Activated naive CD8-positive, alpha-beta T cell treated with anti-CD3 and anti-CD28 coated beads, Interleukin-2, amount 50 U/mL, for 24 hours (primary cell): ENCODE measurements at regions not wholly inside any gene's neighbourhood (a gene's known extent, or its start where the extent isn't known, plus 50 kb on each side); places are given as distances from the start of the nearest gene placed in this dataset.

Experiments
- ATAC-seq: fragments of 150-1000 bp; cut with Tn5 transposase; one replicate; pipeline ENCODE4 v1.10.0; 2021
- DNase-seq: peaks from one replicate; pipeline ENCODE4 v3.0.0; 2021
- H3K27ac Mint-ChIP-seq: one replicate; pipeline ENCODE4 v1.8.0; 2021; ENCODE audit warnings: mild to moderate bottlenecking, mixed read lengths
- H3K27me3 Mint-ChIP-seq: one replicate; pipeline ENCODE4 v1.8.0; 2021; ENCODE audit warnings: mixed read lengths
- H3K36me3 Mint-ChIP-seq: one replicate; pipeline ENCODE4 v1.8.0; 2021; ENCODE audit warnings: low read depth, mixed read lengths
- H3K4me1 Mint-ChIP-seq: one replicate; pipeline ENCODE4 v1.8.0; 2021; ENCODE audit warnings: mixed read lengths
- H3K4me3 Mint-ChIP-seq: one replicate; pipeline ENCODE4 v1.8.0; 2021; ENCODE audit warnings: mild to moderate bottlenecking, moderate library complexity, mixed read lengths
- H3K9me3 Mint-ChIP-seq: one replicate; pipeline ENCODE4 v1.8.0; 2021; ENCODE audit warnings: mixed read lengths

- Mint-ChIP-seq H3K27ac (no peak overlapping the region), H3K4me1 (no peaks in the 10 kb centered on the region), H3K36me3 (no peaks in the 10 kb centered on the region), H3K4me3 (no peak overlapping the region), H3K27me3 (no peaks in the 10 kb centered on the region), H3K9me3 (peaks cover 6% of the 10 kb centered on the region)
- DNase-seq: no peak
- no peak for ATAC-seq
Measured at GRCh38 chr11:80855426-80855825, 1414.6 kb upstream of the TENM4 start.

- DNase-seq (no peak), ATAC-seq (no peak)
- peaks cover 11% of the 10 kb centered on the region for H3K9me3 Mint-ChIP-seq
- no peak overlapping the region for H3K27ac Mint-ChIP-seq
- no peak overlapping the region for H3K4me3 Mint-ChIP-seq
- H3K4me1 Mint-ChIP-seq: peaks cover 2% of the 10 kb centered on the region
- no peaks in the 10 kb centered on the region for H3K27me3 Mint-ChIP-seq
- H3K36me3 Mint-ChIP-seq: no peaks in the 10 kb centered on the region
Measured at GRCh38 chr11:80849253-80849652, 1408.4 kb upstream of the TENM4 start.

- no peak overlapping the region for H3K27ac Mint-ChIP-seq
- DNase-seq (no peak), ATAC-seq (no peak)
- no peaks in the 10 kb centered on the region for H3K36me3 Mint-ChIP-seq
- H3K4me1 Mint-ChIP-seq: peaks cover 2% of the 10 kb centered on the region
- H3K9me3 Mint-ChIP-seq: peaks cover 11% of the 10 kb centered on the region
- H3K27me3 Mint-ChIP-seq: no peaks in the 10 kb centered on the region
- no peak overlapping the region for H3K4me3 Mint-ChIP-seq
Measured at GRCh38 chr11:80846979-80847378, 1406.1 kb upstream of the TENM4 start.

DNA sequence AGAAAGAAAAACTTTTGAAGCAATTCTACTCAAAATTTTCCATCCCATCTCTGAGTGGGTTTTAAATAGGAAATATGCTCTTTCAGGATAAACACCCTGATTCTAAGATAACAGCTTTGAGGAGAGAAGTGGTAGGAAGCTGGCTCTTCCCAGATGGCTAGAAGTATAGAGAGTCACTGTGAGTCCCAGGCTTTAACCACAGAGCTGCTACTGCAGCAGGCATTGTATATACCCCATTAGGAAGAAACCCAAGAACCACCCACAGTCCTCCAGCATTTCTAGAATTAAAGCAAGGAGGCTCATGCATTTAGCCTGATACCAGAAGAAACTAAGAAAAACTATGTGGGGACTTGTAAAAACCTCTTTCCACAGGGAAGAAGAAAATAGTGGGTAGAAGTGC is 1405.6 kb upstream of the TENM4 start:
- DNase-seq (no peak), ATAC-seq (no peak)
- no peaks in the 10 kb centered on the region for H3K36me3 Mint-ChIP-seq
- no peak overlapping the region for H3K27ac Mint-ChIP-seq
- H3K4me1 Mint-ChIP-seq: peaks cover 2% of the 10 kb centered on the region
- peaks cover 13% of the 10 kb centered on the region for H3K9me3 Mint-ChIP-seq
- no peak overlapping the region for H3K4me3 Mint-ChIP-seq
- H3K27me3 Mint-ChIP-seq: no peaks in the 10 kb centered on the region

DNA sequence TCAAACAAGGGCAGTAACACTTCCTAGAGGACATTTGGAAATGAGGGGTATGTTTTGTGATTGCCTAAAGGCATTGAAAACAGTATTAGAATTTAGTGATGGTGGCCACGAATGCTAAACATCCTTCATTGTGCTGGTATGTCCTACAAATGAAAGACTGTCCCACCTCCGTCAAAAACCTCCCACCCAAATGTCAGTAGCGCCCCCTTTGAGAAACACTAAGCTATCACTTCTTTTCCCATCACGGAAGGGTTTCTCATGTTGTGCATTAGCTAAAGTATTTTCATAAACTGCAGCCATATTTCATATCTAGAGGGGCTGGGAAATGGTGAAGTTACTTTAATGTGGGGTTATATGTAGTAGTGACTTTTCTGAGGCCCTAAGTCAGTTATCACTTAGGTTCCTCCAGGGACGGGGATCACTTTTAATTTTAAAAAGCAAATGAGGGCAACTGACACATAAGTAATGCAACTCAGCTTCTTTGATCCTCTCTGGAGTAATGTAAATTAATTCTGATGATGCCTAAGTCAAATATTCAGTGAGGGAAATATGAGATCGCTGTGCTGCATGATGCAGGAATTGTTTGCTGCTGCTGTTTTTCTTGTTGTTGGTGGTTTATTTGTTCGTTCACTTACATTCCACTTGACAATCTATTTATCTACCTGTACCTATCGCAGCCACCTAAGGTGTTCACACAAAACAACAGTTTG is 1403.4 kb upstream of the TENM4 start:
- Mint-ChIP-seq H3K4me3 (no peak overlapping the region), H3K27ac (no peak overlapping the region), H3K4me1 (peaks cover 2% of the 10 kb centered on the region), H3K36me3 (no peaks in the 10 kb centered on the region), H3K27me3 (no peaks in the 10 kb centered on the region), H3K9me3 (peaks cover 9% of the 10 kb centered on the region)
- ATAC-seq (no peak), DNase-seq (no peak)

GRCh38 chr11:80843266-80843974 is 1402.6 kb upstream of the TENM4 start:
- ATAC-seq (no peak), DNase-seq (no peak)
- H3K27me3 Mint-ChIP-seq: no peaks in the 10 kb centered on the region
- H3K36me3 Mint-ChIP-seq: no peaks in the 10 kb centered on the region
- H3K4me3 Mint-ChIP-seq: no peak overlapping the region
- peaks cover 9% of the 10 kb centered on the region for H3K9me3 Mint-ChIP-seq
- H3K4me1 Mint-ChIP-seq: peaks cover 2% of the 10 kb centered on the region
- no peak overlapping the region for H3K27ac Mint-ChIP-seq

DNA sequence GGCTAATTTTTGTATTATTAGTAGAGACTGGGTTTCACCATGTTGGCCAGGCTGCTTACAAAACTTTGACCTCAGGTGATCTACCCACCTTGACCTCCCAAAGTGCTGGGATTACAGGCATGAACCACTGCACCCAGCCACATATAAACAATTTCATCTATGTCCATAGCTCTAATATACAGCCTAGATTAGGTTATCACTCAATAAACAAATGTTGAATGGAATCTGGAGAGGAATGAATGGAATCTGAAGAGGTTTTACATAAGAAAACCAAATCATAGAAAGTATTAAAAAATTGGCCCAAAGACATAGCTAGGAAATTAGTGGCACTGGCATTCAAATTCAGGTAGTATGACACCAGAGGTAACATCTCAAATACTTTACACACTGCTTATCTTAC is 1401.4 kb upstream of the TENM4 start:
- no peak for ATAC-seq
- Mint-ChIP-seq H3K4me1 (peaks cover 2% of the 10 kb centered on the region), H3K27ac (no peak overlapping the region), H3K27me3 (no peaks in the 10 kb centered on the region), H3K4me3 (no peak overlapping the region), H3K36me3 (no peaks in the 10 kb centered on the region), H3K9me3 (peaks cover 8% of the 10 kb centered on the region)
- DNase-seq: no peak

GRCh38 chr11:80841675-80842074 is 1400.8 kb upstream of the TENM4 start:
- peaks cover 3% of the 10 kb centered on the region for H3K9me3 Mint-ChIP-seq
- H3K4me3 Mint-ChIP-seq: no peak overlapping the region
- ATAC-seq: no peak
- no peak for DNase-seq
- H3K27ac Mint-ChIP-seq: no peak overlapping the region
- no peaks in the 10 kb centered on the region for H3K4me1 Mint-ChIP-seq
- H3K36me3 Mint-ChIP-seq: no peaks in the 10 kb centered on the region
- no peaks in the 10 kb centered on the region for H3K27me3 Mint-ChIP-seq

DNA sequence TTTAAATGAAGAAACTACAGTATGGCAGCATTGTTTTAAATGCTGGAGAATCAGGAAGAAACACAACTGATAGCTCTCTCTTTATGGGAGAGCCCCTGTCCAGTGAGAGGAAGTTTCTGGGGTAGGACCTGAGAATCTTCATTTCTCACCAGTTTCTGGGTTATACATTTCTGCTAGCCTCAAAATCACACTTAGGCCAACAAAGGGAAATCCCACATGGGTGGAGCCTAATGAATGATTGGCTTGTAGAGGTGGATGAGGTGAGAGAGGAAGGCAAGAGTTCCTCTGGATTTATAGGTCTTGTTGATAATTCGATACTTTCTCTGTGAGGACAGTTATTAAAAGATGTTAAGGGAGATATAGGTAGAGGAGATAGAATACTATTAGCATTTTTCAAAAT is 1397.3 kb upstream of the TENM4 start:
- Mint-ChIP-seq H3K27me3 (no peaks in the 10 kb centered on the region), H3K4me3 (no peak overlapping the region), H3K27ac (no peak overlapping the region), H3K9me3 (peaks cover 3% of the 10 kb centered on the region), H3K36me3 (no peaks in the 10 kb centered on the region), H3K4me1 (no peaks in the 10 kb centered on the region)
- ATAC-seq: no peak
- DNase-seq: no peak

DNA sequence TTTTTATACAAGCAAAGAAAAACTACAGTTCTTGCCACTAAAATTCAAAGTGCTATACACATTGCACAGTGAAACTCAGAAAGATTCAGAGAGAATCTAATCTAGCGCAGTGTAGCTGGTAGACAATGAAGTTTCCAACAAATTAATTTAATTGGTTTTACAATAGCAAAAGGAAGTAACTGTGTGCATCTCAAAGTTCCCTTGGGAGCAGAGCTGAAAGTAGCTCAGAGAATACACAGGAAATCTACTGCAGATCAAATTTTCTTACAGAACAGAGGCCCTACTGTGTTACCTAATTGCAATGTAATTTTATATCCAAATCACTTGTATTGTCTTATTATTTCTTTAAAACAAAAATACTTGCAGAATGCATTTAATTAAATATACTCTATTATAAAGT is 1396.2 kb upstream of the TENM4 start:
- Mint-ChIP-seq H3K9me3 (peaks cover 3% of the 10 kb centered on the region), H3K27ac (no peak overlapping the region), H3K4me3 (no peak overlapping the region), H3K4me1 (no peaks in the 10 kb centered on the region), H3K27me3 (no peaks in the 10 kb centered on the region), H3K36me3 (no peaks in the 10 kb centered on the region)
- ATAC-seq (no peak), DNase-seq (no peak)

DNA sequence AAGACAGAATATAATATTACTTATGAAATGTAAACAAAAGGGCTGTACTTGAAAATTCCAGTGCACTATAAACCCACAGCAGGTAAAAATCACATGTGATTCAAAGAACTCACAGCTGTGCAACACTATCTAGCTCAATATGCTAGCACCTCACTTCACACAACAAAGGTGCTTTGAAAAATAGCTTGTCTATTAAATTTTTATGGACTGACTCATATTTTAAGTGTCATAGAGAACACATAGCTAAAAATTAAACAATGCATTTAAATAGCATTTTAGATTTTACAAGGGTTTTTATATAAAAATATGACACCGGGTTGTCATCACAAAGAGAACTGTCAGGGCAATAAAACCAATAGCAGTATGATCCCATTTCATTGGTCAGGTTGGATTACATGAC is 1390.5 kb upstream of the TENM4 start:
- no peak for DNase-seq
- H3K9me3 Mint-ChIP-seq: no peaks in the 10 kb centered on the region

DNA sequence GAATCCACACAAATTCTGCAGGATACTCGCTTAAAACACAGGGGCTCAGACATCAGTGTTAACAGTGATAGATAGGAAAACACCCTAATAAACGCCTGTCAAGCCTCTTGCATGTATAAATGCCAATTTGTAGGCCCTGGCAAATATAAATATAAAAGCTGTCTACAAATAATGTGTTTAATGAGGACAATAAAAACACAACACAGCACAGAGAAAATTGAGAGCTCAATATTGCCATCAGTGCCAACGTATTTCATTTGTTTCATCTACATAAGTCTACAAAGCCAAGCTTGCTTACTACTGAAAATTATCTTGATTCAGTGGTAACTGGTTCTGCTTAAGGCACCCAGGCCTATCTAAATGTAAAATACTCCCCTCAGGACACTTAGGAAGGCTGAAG is 1387.0 kb upstream of the TENM4 start:
- no peaks in the 10 kb centered on the region for H3K36me3 Mint-ChIP-seq
- no peak overlapping the region for H3K4me3 Mint-ChIP-seq
- H3K27ac Mint-ChIP-seq: no peak overlapping the region
- DNase-seq (no peak), ATAC-seq (no peak)
- H3K4me1 Mint-ChIP-seq: no peaks in the 10 kb centered on the region
- H3K9me3 Mint-ChIP-seq: no peaks in the 10 kb centered on the region
- no peaks in the 10 kb centered on the region for H3K27me3 Mint-ChIP-seq

More for the DNA sequence above, 1390.5 kb upstream of the TENM4 start:
- no peaks in the 10 kb centered on the region for H3K36me3 Mint-ChIP-seq
- ATAC-seq: no peak
- H3K27ac Mint-ChIP-seq: no peak overlapping the region
- no peak overlapping the region for H3K4me3 Mint-ChIP-seq
- no peaks in the 10 kb centered on the region for H3K4me1 Mint-ChIP-seq
- no peaks in the 10 kb centered on the region for H3K27me3 Mint-ChIP-seq

DNA sequence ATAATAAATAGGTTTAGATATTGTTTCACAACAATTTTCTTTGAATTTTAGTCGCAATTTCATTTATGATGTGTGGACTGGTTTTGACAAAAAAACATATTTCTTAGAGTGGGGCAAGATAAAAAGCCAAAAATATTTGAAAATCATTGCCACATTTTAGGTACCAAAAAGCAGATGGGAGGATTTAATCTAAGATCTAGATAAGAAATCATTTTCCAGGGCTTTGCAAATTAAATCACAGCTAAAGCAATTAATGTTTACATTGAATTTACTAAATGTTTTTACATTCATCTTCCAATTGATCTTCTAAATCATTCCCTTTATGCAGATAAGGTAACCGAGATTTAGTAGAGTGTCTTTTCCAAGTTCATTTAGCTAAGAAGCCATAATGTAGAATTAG is 1386.0 kb upstream of the TENM4 start:
- no peak overlapping the region for H3K4me3 Mint-ChIP-seq
- no peaks in the 10 kb centered on the region for H3K9me3 Mint-ChIP-seq
- DNase-seq (no peak), ATAC-seq (no peak)
- no peak overlapping the region for H3K27ac Mint-ChIP-seq
- H3K27me3 Mint-ChIP-seq: no peaks in the 10 kb centered on the region
- no peaks in the 10 kb centered on the region for H3K4me1 Mint-ChIP-seq
- H3K36me3 Mint-ChIP-seq: no peaks in the 10 kb centered on the region

DNA sequence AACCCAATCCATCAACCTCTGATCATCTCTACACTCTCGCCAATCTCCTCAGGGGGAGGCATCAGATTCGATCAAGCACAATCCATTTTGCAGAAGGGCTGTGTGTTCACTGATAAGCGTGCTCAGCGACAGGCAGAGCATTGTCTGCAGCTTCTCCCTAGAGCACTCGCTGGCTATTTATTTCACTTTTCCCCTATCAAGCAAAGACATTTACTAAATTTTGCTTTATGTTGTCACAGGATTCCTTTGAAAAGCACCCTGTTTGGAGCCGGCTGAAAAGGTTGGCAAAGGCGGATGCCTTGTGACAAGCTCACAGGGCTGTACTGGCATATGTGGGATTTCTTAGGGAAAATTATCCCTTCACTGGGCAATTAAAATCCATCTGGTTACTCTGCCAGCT is 1381.5 kb upstream of the TENM4 start:
- Mint-ChIP-seq H3K27me3 (no peaks in the 10 kb centered on the region), H3K36me3 (no peaks in the 10 kb centered on the region)

DNA sequence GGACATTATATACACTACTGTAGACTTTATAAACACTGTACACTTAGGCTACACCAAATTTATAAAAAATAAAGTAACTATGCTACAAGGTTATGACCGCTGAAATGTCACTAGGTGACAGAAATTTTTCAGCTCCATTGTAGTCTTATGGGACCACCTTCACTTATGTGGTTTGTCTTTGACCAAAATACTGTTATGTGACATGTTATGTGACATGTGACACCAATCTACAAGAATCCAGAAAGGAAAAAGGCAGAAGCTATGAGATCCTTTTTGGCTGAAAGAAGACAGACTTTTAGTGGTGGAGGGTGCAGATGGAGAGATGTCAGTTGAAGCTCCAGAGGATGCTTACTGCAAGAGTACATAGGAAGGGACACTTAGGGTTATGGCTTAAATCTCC is 1378.4 kb upstream of the TENM4 start:
- Mint-ChIP-seq H3K4me1 (peaks cover 8% of the 10 kb centered on the region), H3K9me3 (no peaks in the 10 kb centered on the region), H3K4me3 (no peak overlapping the region), H3K36me3 (no peaks in the 10 kb centered on the region), H3K27me3 (no peaks in the 10 kb centered on the region), H3K27ac (no peak overlapping the region)
- ATAC-seq: no peak
- no peak for DNase-seq

More for the DNA sequence above, 1381.5 kb upstream of the TENM4 start:
- Mint-ChIP-seq H3K4me3 (no peak overlapping the region), H3K9me3 (no peaks in the 10 kb centered on the region), H3K4me1 (no peaks in the 10 kb centered on the region), H3K27ac (no peak overlapping the region)
- ATAC-seq (no peak), DNase-seq (no peak)
